HepG2 (cell line): ENCODE measurements at regions not wholly inside any gene's neighbourhood (a gene's known extent, or its start where the extent isn't known, plus 50 kb on each side); places are given as distances from the start of the nearest gene placed in this dataset.
A peak's percentile ranks its signal among the peaks of the same experiment; 100 is the strongest.

ENCODE experiments used
- ATAC-seq: fragments of 200-7000 bp; cut with Tn5 transposase; 3 replicates; pipeline ENCODE4 v1.9.1; 2020; ENCODE audit warnings: mild to moderate bottlenecking, moderate library complexity
- BruUV-seq: library from RNA; stranded (reverse); fragments of 400-500 nt; replicated peaks from 2 replicates; lab custom pipeline; 2021; lab: Mats Ljungman, UMichigan
- CTCF ChIA-PET: fragments of 300-600 bp; formaldehyde crosslinking; extraction: SDS; loops from one replicate; lab custom pipeline; 2021; ENCODE audit warnings: low total read pairs, inconsistent platforms, low intra/inter-chr PET ratio; lab: Yijun Ruan, JAX
- POLR2A ChIA-PET: fragments of 350-600 bp; sonication (Branson Sonifier 250); formaldehyde crosslinking; loops from one replicate; lab custom pipeline; 2020; ENCODE audit warnings: antibody characterized with exemption, inconsistent platforms; lab: Yijun Ruan, JAX
- DNase-seq: peaks from one replicate; pipeline ENCODE4 v3.0.0-alpha.2; 2015; ENCODE audit warnings: low spot score
- FAIRE-seq: peaks from 3 replicates; lab custom pipeline; 2011; peaks lifted over from hg19 to GRCh38; lab: Jason Lieb, UNC
- H2AFZ ChIP-seq: one replicate; pipeline ENCODE4 v1.6.1; 2011; ENCODE audit warnings: low read length, inconsistent platforms
- H3K27ac ChIP-seq: fragments of 300-600 bp; 3 replicates; pipeline ENCODE4 v1.8.0; 2011; ENCODE audit warnings: mixed run types, mild to moderate bottlenecking, mixed read lengths, low read length, inconsistent platforms; ENCODE audit not compliant: insufficient read depth; ENCODE audit errors: extremely low read length
- H3K27me3 ChIP-seq, 2 experiments: fragments of 200-600 bp in 1 of 2; 2 replicates in 1 of 2; 3 replicates in 1 of 2; pipeline versions ENCODE4 v1.6.0 to v1.8.0; 2011; ENCODE audit warnings: low read length in 2 of 2, mild to moderate bottlenecking in 2 of 2, moderate library complexity in 2 of 2, inconsistent platforms in 1 of 2; ENCODE audit not compliant: insufficient read depth in 2 of 2, control insufficient read depth in 1 of 2
- H3K36me3 ChIP-seq, 2 experiments: fragments of 200-600 bp in 1 of 2; replicated peaks in 1 of 2; 2 replicates in 1 of 2; 3 replicates in 1 of 2; pipeline versions ENCODE4 v1.5.1 to v1.8.0; 2011; ENCODE audit warnings: low read length in 2 of 2, inconsistent platforms in 1 of 2; ENCODE audit not compliant: insufficient read depth in 2 of 2, control insufficient read depth in 1 of 2
- H3K4me1 ChIP-seq: 2 replicates; pipeline ENCODE4 v1.5.1; 2012; ENCODE audit warnings: low read length, inconsistent platforms; ENCODE audit not compliant: insufficient read depth
- H3K4me2 ChIP-seq: 2 replicates; pipeline ENCODE4 v1.6.0; 2011; ENCODE audit warnings: low read depth, low read length, inconsistent platforms
- H3K4me3 ChIP-seq, 3 experiments: fragments of 200-600 bp in 1 of 3; sonication (generic), shearing (Covaris generic) in 1 of 3; replicated peaks in 1 of 3; 2 replicates each; pipeline ENCODE4 v1.5.1; 2011 to 2016; ENCODE audit warnings: low read length in 3 of 3, inconsistent platforms in 2 of 3, low read depth in 2 of 3, mild to moderate bottlenecking in 2 of 3, control low read depth in 1 of 3, mixed read lengths in 1 of 3; ENCODE audit not compliant: insufficient read depth in 1 of 3
- H3K79me2 ChIP-seq: one replicate; pipeline ENCODE4 v1.6.1; 2011; ENCODE audit warnings: low read length, inconsistent platforms; ENCODE audit not compliant: insufficient read depth
- H3K9ac ChIP-seq: 2 replicates; pipeline ENCODE4 v1.6.0; 2011; ENCODE audit warnings: mild to moderate bottlenecking, low read depth, low read length, inconsistent platforms; ENCODE audit not compliant: insufficient read depth
- H3K9me3 ChIP-seq: 2 replicates; pipeline ENCODE4 v1.5.1; 2012; ENCODE audit warnings: mild to moderate bottlenecking, low read length
- H4K20me1 ChIP-seq: 2 replicates; pipeline ENCODE4 v1.6.0; 2011; ENCODE audit warnings: inconsistent platforms, mild to moderate bottlenecking, low read length, moderate library complexity; ENCODE audit not compliant: insufficient read depth
- AGO1 ChIP-seq: fragments of 200-400 bp; formaldehyde crosslinking; IDR thresholded peaks from 2 replicates; pipeline ENCODE4 v1.6.1; 2017; ENCODE audit warnings: mild to moderate bottlenecking, low read depth, low read length, moderate library complexity; ENCODE audit not compliant: poor library complexity, severe bottlenecking
- CCDC6 ChIP-seq: sonication (generic); formaldehyde crosslinking; IDR thresholded peaks from 2 replicates; pipeline ENCODE4 v1.8.1; 2022; ENCODE audit warnings: mild to moderate bottlenecking, missing genetic modification reagents, moderate library complexity
- EEA1 ChIP-seq: sonication (generic); formaldehyde crosslinking; IDR thresholded peaks from 2 replicates; pipeline ENCODE4 v1.5.1; 2020; ENCODE audit warnings: mild to moderate bottlenecking, missing genetic modification reagents, borderline replicate concordance
- ELF1 ChIP-seq: sonication (generic); formaldehyde crosslinking; IDR thresholded peaks from 2 replicates; pipeline ENCODE4 v1.4.0; 2020; ENCODE audit warnings: missing genetic modification reagents
- EZH2 ChIP-seq: conservative IDR thresholded peaks from 2 replicates; pipeline ENCODE4 v1.6.1; 2012; ENCODE audit warnings: mild to moderate bottlenecking, low read depth, low read length, moderate library complexity
- JUND ChIP-seq: sonication (generic); formaldehyde crosslinking; IDR thresholded peaks from 2 replicates; pipeline ENCODE4 v1.8.0; 2022; ENCODE audit warnings: mild to moderate bottlenecking, missing genetic modification reagents
- NFYB ChIP-seq: sonication (generic); formaldehyde crosslinking; IDR thresholded peaks from 2 replicates; pipeline ENCODE4 v1.4.0; 2020; ENCODE audit warnings: missing genetic modification reagents
- POLR2G ChIP-seq: fragments of 200-400 bp; formaldehyde crosslinking; IDR thresholded peaks from 2 replicates; pipeline ENCODE4 v1.6.1; 2018; ENCODE audit warnings: mild to moderate bottlenecking, low read depth, low read length, moderate library complexity
- RNF2 ChIP-seq: fragments of 450-650 bp; conservative IDR thresholded peaks from 2 replicates; pipeline ENCODE4 v1.6.1; 2016; ENCODE audit warnings: low read depth
- SOX13 ChIP-seq, 3 experiments: fragments of 450-650 bp in 1 of 3; sonication (generic) in 1 of 3; formaldehyde crosslinking in 1 of 3; IDR thresholded peaks in 2 of 3; conservative IDR thresholded peaks in 1 of 3; 2 replicates each; pipeline versions ENCODE4 v1.5.0 to v1.6.1; 2016 to 2020; ENCODE audit warnings: antibody characterized with exemption in 1 of 3, mild to moderate bottlenecking in 1 of 3, missing compliant biosample characterization in 1 of 3, missing genetic modification reagents in 1 of 3, moderate library complexity in 1 of 3
- ZBTB21 ChIP-seq: sonication (generic); formaldehyde crosslinking; IDR thresholded peaks from 2 replicates; pipeline ENCODE4 v1.4.0; 2020; ENCODE audit warnings: missing genetic modification reagents
- ZNF263 ChIP-seq: sonication (generic); formaldehyde crosslinking; IDR thresholded peaks from 2 replicates; pipeline ENCODE4 v1.4.0; 2020; ENCODE audit warnings: missing genetic modification reagents
- ZNF317 ChIP-seq: sonication (generic); formaldehyde crosslinking; IDR thresholded peaks from 2 replicates; pipeline ENCODE4 v1.5.0; 2020; ENCODE audit warnings: mild to moderate bottlenecking, missing genetic modification reagents
- ZNF460 ChIP-seq: sonication (generic); formaldehyde crosslinking; IDR thresholded peaks from 2 replicates; pipeline ENCODE4 v1.5.1; 2020; ENCODE audit warnings: missing genetic modification reagents, mild to moderate bottlenecking, borderline replicate concordance
- ZNF562 ChIP-seq: sonication (generic); formaldehyde crosslinking; IDR thresholded peaks from 2 replicates; pipeline ENCODE4 v1.8.0; 2022; ENCODE audit warnings: missing genetic modification reagents, borderline replicate concordance
- WGBS: methylation state at CpG from one replicate; pipeline ENCODE4 v1.1.6; 2017; ENCODE audit warnings: low lambda C conversion rate; 5-methylcytosine and 5-hydroxymethylcytosine counted together
- in situ Hi-C: cut with HindIII; loops from 2 replicates; pipeline ENCODE4 v1.10.0; 2017; ENCODE audit warnings: low pct_unique_long_range_greater_than_20kb; ENCODE audit not compliant: extremely low pct_ligation_motif_present
- intact Hi-C: fragments of 100-400 bp; cut with micrococcal nuclease; formaldehyde crosslinking; loops from one replicate; pipeline ENCODE4 v1.10.0; 2022; ENCODE audit not compliant: unreplicated experiment
- TF ChIP-seq, protein P1 (sequence below): IDR thresholded peaks from 2 replicates; pipeline ENCODE4 v1.6.1; 2016; ENCODE audit warnings: missing compliant biosample characterization, missing genetic modification reagents, borderline replicate concordance
- TF ChIP-seq, protein P2 (sequence below): IDR thresholded peaks from 2 replicates; pipeline ENCODE4 v1.6.1; 2016; ENCODE audit warnings: low read depth

DNA sequence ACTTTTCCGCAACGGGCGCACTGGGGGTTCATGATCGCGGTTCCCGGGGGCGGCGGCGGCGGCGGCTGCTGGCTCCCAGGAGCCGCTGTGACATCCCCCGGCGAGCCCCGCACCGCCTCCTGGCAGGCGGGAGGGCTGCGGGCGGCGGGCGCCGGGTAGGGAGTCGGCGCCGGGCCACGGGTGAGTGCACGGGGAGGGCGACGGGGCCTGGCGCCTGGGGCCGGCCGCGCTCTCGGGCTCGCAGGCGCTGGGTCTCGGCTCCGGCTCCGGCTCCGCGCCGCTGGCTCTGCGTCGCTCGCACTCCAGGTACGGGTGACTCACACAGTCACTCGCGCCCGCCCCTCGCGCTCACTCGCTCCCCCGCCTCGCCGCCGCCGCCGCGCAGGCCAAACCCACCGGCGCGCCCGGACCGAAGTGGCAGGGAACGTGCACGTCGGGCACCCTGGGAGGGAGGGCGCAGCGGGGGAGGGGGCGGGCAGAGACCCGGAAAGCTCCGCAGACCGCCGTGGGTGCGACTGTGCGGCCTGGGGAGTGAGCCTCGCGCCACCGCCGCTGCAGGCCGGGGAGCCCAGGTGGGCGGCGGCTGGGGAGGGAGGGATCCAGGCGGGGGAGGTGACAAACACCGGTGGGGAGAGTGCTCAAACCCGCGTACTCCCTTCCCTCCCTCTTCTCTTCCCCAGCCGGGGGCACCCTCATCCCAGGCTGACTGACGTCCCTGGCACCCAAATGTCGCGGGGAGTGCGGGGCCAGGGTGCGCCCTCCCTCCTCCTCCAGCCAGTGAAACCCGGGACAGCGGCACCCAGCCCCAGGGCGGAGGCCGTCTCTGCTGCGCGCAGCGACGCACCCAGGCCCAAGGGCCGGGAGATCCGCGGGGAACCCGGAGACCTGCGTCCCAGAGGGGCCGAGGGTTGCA, 276.9 kb upstream of the NEBL start (continued):
- TF ChIP-seq, protein P1, sequence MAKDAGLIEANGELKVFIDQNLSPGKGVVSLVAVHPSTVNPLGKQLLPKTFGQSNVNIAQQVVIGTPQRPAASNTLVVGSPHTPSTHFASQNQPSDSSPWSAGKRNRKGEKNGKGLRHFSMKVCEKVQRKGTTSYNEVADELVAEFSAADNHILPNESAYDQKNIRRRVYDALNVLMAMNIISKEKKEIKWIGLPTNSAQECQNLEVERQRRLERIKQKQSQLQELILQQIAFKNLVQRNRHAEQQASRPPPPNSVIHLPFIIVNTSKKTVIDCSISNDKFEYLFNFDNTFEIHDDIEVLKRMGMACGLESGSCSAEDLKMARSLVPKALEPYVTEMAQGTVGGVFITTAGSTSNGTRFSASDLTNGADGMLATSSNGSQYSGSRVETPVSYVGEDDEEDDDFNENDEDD, result peak; percentile 14; the same call in 1 of the 2 replicates

DNA sequence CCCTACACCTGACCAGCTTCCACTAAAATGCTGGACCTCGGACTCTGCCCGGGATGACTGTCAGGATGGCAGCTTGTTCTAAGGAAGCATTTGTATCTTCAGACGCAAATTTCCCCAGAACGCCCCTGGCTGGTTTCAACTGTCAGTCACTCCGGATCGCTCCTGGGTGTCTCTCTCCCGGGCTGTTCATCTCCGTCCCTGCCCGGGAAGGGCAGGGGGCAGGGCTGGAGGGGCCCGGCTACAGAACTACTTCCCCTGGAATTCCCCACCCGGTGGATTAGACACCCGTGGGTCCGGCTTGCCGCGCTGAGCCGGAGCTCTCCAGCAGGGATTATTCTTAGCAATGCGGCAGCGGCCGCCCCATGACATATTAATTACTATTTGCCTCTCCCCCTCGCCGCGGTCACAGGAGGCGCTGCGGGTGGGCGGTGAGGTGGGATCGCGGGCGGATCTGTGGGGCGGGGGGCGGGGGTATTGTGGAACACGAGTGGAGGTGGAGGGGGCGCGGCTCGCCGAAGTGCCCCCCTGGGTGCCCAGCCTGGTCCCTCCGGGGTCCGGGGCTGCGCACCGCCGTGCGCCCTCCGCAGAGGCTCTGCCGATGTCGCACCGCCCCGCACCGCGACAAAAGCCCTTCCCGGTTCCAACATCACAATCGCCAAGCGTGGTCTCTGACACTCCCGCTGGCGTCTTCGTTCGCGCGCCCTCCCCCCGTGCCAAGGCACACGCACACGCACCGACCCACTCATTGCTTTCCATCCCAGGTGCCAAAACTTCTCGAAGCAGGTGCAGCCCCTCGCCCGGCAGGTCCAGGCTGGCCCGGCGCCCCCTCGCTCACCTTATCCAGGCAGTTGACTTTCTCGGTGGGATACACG, 276.1 kb upstream of the NEBL start:
- no peak overlapping the region for H2AFZ ChIP-seq
- WGBS, result 14% methylated on average over 45 of the region's 69 CpGs
- ATAC-seq, result peak; percentile 12
- H4K20me1 ChIP-seq, result no peaks in the 10 kb centered on the region
- CTCF ChIA-PET, result no interaction called here
- no peak for FAIRE-seq
- DNase-seq, result no peak
- H3K27ac ChIP-seq, result no peak overlapping the region
- H3K4me2 ChIP-seq, result peak overlapping the region; percentile 57
- in situ Hi-C loops (no loop called here), intact Hi-C loops (no loop called here)
- H3K9ac ChIP-seq, result no peak overlapping the region
- H3K4me1 ChIP-seq, result peaks cover 25% of the 10 kb centered on the region
- peaks cover 12 to 50% of the 10 kb centered on the region in 2 experiments; a peak in 4 of 5 replicates for H3K27me3 ChIP-seq
- no peaks in the 10 kb centered on the region for H3K9me3 ChIP-seq
- BruUV-seq, result no TSS peak
- H3K36me3 ChIP-seq, result no peaks in the 10 kb centered on the region
- peak overlapping the region; percentile 43 to 61 (median 43); a peak in 5 of 6 replicates for H3K4me3 ChIP-seq
- no peaks in the 10 kb centered on the region for H3K79me2 ChIP-seq
- POLR2A ChIA-PET, result no interaction called here
- TF ChIP-seq, protein P2, sequence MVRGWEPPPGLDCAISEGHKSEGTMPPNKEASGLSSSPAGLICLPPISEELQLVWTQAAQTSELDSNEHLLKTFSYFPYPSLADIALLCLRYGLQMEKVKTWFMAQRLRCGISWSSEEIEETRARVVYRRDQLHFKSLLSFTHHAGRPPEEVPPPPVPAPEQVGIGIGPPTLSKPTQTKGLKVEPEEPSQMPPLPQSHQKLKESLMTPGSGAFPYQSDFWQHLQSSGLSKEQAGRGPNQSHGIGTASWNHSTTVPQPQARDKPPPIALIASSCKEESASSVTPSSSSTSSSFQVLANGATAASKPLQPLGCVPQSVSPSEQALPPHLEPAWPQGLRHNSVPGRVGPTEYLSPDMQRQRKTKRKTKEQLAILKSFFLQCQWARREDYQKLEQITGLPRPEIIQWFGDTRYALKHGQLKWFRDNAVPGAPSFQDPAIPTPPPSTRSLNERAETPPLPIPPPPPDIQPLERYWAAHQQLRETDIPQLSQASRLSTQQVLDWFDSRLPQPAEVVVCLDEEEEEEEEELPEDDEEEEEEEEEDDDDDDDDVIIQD (CRISPR knock-in tag), result no peak
- TF ChIP-seq JUND (CRISPR knock-in tag) (no peak), AGO1 (peak; percentile 66), ZNF263 (CRISPR knock-in tag) (no peak), POLR2G (no peak), SOX13 (IDR thresholded peaks at IDR 0.05) (no peak), SOX13 (CRISPR knock-in tag; conservative IDR thresholded peaks at IDR 0.05 in 1 of 2, IDR thresholded peaks at IDR 0.05 in 1 of 2) (no peak), EEA1 (no peak), ZBTB21 (CRISPR knock-in tag) (no peak), EZH2 (peak; percentile 79), ELF1 (CRISPR knock-in tag) (no peak), RNF2 (0 out of 2 replicates have a peak, but pooled peaks have one; percentile 55), ZNF317 (CRISPR knock-in tag) (no peak), CCDC6 (CRISPR knock-in tag) (no peak), ZNF460 (no peak), NFYB (CRISPR knock-in tag) (no peak), ZNF562 (CRISPR knock-in tag) (no peak)
